Gastrocnemius medialis (tissue), 4 donors: ENCODE measurements at regions not wholly inside any gene's neighbourhood (a gene's known extent, or its start where the extent isn't known, plus 50 kb on each side); places are given as distances from the start of the nearest gene placed in this dataset.

ENCODE experiments used
- CTCF ChIP-seq, 5 experiments: fragments of 450-650 bp in 3 of 5; fragments of 200-600 bp in 2 of 5; sonication (generic) in 2 of 5; IDR thresholded peaks in 4 of 5; conservative IDR thresholded peaks in 1 of 5; 1 replicate in 4 of 5; 2 replicates in 1 of 5; pipeline ENCODE4 v1.5.1; 2016 to 2019; ENCODE audit warnings: antibody characterized with exemption in 5 of 5, mild to moderate bottlenecking in 3 of 5, moderate library complexity in 3 of 5
- POLR2A ChIP-seq, 2 donors: fragments of 450-650 bp; IDR thresholded peaks; one replicate each; pipeline ENCODE4 v1.6.1; 2017; ENCODE audit warnings: antibody characterized with exemption in 2 of 2, mild to moderate bottlenecking in 2 of 2, moderate library complexity in 2 of 2

GRCh38 chr3:94429517-94429916, 366.7 kb downstream of the NSUN3 start:
- TF ChIP-seq CTCF (IDR thresholded peaks at IDR 0.05 in 4 of 5, conservative IDR thresholded peaks at IDR 0.05 in 1 of 5) (no peak), POLR2A (IDR thresholded peaks at IDR 0.05) (no peak)
